Suppressor macrophage treated with lipopolysaccharide for 1 hour (primary cell): ENCODE measurements at regions not wholly inside any gene's neighbourhood (a gene's known extent, or its start where the extent isn't known, plus 50 kb on each side); places are given as distances from the start of the nearest gene placed in this dataset.

Experiments
- DNase-seq, 3 donors: peaks; one replicate each; pipeline ENCODE4 v3.0.0-alpha.2; 2020 to 2022

- peak in 1 of 3 donors; percentile 9 for DNase-seq
Observed at GRCh38 chr14:98945611-98946570, 326.1 kb downstream of the BCL11B start.

- DNase-seq, result no peak
Observed at GRCh38 chr14:98946940-98947339, 325.1 kb downstream of the BCL11B start.

- DNase-seq, result no peak
Observed at GRCh38 chr14:98947911-98948595, 323.9 kb downstream of the BCL11B start.

GRCh38 chr14:98949051-98949450 is 322.9 kb downstream of the BCL11B start:
- DNase-seq, result no peak

DNA sequence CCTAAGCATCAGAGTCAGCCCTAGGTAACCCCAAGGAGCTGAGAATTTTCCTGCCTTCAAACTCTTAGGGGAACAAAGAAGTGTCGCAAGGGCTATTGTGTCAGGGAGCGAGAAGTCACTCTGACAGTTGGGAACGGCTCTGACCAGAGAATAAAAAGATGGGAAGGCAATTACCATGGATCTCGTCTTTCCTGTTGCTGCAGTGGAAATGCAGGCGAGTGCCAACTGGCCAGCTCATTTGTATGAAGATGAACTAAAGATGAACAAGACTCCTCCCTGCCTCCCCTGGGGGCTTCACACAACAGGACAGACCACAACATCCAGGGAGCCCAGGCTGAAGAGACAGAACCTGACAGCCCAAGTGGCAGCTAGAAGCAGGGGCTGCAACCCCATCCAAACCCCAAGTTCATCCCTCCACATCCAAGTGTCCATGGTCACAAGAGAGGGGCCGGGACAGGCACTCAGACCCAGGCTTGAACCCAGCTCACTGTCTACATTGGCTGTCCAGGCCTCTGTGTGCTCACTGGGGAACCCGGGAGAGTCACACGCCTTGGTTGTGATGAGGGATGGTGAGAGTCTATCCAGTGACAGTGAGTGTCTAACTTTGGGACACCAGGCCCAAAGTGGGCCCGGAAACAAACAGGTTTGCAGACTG is 322.4 kb downstream of the BCL11B start:
- DNase-seq, result peak; percentile 22 to 55 (median 54)

GRCh38 chr14:98950353-98950895 is 321.6 kb downstream of the BCL11B start:
- no peak for DNase-seq

GRCh38 chr14:98951031-98951430 is 321.0 kb downstream of the BCL11B start:
- no peak for DNase-seq

DNA sequence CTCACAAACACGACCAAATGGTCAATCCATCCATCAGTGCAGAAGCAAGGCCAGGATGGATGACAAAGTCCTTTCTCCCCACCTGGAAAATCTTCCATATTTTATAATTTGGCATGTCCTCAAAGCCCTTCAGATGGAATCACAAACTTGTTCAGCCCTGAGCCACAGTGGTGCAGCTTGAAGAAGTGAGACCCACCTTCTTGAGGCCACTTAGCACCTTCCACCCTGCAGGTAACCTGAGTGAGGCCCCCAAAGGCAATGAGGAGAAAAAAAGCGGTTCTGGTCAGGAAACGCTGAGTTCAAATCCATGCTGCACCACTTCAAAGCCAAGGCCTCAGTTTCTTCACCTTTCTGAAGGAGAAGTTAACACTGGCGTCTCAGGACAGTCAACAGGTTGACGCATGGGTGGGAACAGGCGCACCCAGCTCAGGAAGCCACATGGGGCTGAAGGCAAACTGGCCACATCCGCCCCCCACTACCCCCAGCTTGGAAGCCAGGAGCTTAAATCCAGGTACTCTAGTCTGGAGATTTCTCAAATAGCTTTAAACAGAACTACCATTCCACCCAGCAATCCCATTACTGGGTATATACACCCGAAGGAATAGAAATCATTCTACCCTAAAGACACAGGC is 320.4 kb downstream of the BCL11B start:
- DNase-seq, result no peak

- DNase-seq, result peak; percentile 81 to 94 (median 84)
Observed at GRCh38 chr14:98952593-98953350, 319.2 kb downstream of the BCL11B start.

DNA sequence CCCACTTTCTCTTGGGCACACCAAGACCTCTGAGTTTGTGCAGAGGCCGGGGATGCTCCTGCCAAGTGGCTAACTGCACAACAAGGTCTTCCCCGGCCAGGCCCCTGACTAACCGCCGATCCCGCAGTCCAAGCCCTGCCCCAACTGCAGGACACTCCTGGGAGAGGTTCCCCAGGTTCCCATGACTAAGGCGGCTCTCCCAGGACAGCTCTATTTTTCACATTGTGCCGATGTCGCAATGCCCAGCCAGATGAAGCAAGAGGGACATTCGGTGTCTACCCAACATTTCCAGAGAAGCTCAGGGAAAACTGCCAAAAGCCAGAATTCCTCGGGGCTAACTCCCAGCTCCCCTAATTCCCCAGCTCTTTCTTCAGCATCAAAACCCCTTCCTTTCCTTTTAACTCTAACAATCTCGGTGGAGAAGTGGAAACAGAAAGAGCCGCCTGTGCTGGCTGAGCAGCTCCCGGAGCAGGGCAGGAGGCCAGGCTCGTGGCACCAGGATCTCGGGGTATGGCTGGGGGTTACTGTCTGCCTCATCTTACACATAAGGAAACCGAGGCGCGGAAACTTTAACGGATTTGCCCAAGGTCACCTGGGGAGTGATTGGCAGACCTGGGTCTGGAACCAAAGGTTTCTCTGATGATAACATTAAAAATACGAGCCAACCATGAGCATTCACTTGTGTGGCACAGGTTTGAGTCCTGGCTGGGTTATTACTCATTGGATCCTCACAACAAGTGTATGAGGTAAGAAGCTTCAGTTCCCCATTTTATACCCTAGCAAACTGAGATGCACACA is 318.2 kb downstream of the BCL11B start:
- DNase-seq, result peak; percentile 60 to 80 (median 71)

DNA sequence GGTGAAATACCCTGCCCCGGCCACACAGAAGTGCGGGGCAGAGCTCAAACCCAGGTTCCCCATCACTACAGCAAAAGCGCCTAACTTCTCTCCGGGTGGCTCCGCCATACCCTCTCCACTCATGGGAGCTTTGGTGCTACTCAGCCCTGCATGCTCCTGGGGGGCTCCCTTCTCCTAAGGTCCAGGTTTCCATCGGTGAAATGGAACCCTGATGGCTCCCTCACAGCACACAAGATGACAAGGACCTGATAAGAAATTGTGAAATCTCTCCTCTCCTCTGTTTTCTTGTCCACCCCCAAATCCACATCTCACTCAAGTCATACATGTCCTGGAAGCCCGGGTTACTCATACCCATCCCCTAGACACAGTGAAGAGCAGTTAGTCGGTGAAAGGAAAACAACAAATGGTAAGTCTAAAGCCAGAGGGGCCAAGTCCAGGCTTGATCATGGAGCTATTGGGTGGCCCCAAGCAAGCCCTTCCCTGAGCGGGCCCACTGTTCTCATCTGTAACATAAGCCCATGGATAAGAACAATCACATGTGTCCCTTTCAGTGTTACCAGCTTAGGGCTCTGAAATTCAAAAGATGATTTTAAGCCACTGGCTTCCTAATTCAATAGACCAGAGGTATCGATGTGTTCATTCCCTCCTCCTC is 317.5 kb downstream of the BCL11B start:
- peak in 1 of 3 donors; percentile 20 for DNase-seq

GRCh38 chr14:98955036-98955740 is 316.8 kb downstream of the BCL11B start:
- no peak for DNase-seq

GRCh38 chr14:98955741-98956070 is 316.3 kb downstream of the BCL11B start:
- DNase-seq, result peak in 1 of 3 donors; percentile 31

- no peak for DNase-seq
Observed at GRCh38 chr14:98956181-98956580, 315.8 kb downstream of the BCL11B start.

DNA sequence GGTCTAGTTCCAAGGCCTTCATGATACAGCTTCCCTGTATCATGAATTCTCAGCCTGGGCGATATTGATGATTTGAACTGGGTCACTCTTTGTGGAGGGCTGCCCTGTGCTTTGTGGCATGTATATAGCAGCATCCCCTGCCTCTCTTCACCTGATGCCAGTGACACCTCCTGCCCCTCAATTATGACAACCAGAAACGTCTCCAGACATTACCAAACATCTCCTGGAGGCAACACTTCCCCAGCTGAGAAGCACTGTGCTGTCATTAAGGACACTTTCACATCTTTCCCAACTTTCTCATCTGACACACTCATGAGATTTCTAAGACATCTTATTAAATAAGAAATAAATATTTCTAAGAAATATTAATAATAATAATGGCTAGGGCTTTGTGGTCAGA is 315.3 kb downstream of the BCL11B start:
- DNase-seq, result peak; percentile 36 to 63 (median 56)

DNA sequence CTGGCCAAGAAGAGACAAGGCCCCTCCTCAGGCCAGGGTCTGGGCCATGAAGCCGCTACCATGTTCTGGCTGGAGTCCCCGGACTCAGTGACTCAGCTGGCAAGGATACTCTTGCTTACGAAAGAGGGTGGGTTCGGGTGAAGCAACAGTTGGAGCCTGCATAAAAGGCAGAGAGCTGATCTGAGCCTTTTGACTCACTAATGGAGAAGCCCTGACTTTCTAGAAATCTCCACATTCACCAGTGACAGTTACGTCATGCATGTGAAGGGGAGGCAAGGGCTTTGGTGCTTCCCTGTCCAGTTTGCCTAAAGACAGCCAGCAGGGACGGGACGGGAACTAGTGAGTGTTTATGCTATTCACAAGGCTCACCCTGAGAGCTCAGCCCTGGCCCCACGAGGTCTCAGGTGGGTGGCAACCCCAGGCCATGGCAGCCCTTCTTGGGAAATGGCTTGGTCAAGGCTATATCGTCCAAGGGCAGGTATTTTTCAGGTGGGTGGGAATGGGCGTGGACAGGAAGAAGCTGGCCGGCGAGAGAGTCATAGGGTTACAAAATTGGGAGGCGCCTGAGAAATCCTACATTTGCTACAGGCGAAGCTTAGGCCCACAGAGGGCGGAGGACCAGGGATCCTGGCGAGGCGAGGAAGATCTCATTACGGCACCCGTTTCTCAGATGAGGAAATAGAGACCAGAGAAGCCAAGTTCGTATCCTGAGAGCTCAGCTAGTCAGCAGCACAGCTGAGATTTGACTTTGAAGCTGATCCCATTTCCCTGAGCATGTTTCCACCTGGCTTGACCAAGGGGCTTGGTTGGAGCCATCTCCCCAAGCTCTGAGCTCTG is 314.6 kb downstream of the BCL11B start:
- peak; percentile 91 to 99 (median 95) for DNase-seq

- DNase-seq, result no peak
Observed at GRCh38 chr14:98958048-98958631, 313.9 kb downstream of the BCL11B start.

DNA sequence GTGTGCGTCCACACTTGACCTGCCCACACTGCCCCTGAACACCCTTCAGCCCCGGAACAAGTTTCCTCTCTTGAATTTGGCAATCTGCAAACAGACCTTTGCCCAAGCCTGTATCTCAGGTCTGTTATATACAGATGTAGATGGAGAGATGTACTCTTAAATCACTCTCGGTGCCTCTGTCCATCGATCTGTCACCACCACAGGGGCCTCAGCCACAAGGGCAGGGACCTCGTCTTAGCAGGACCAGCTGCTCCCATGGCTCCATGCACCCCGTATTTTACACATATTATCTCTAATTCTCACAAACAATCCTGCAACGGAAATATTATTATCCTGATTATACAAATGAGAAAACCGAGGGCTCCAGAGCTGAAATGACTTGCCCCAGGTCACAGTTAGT is 313.4 kb downstream of the BCL11B start:
- no peak for DNase-seq
